Activated CD8-positive, alpha-beta T cell treated with anti-CD3 and anti-CD28 coated beads for 36 hours (primary cell): ENCODE measurements at regions not wholly inside any gene's neighbourhood (a gene's known extent, or its start where the extent isn't known, plus 50 kb on each side); places are given as distances from the start of the nearest gene placed in this dataset.
"Not testable (repeated sequence)": the region's sequence is repeated elsewhere in the genome, so short reads cannot be mapped to it uniquely, and the experiment has no call there.

Source experiments
- ATAC-seq: fragments of 200-7000 bp; cut with Tn5 transposase; one replicate; pipeline ENCODE4 v1.10.0; 2021; ENCODE audit warnings: mild to moderate bottlenecking, moderate library complexity
- CTCF ChIA-PET: fragments of 350-600 bp; sonication (Branson Sonifier 250); formaldehyde crosslinking; loops from one replicate; lab custom pipeline; 2021; ENCODE audit warnings: antibody characterized with exemption; lab: Charles Lee
- POLR2A ChIA-PET: fragments of 350-600 bp; sonication (Branson Sonifier 250); formaldehyde crosslinking; loops from one replicate; lab custom pipeline; 2021; ENCODE audit warnings: antibody characterized with exemption; lab: Charles Lee
- DNase-seq: peaks from one replicate; pipeline ENCODE4 v3.0.0-alpha.2; 2020
- H3K27ac Mint-ChIP-seq: one replicate; pipeline ENCODE4 v1.8.0; 2021; ENCODE audit warnings: mild to moderate bottlenecking, mixed read lengths
- H3K27me3 Mint-ChIP-seq: one replicate; pipeline ENCODE4 v1.8.0; 2021; ENCODE audit warnings: mixed read lengths
- H3K36me3 Mint-ChIP-seq: one replicate; pipeline ENCODE4 v1.8.0; 2021; ENCODE audit warnings: low read depth, mixed read lengths
- H3K4me1 Mint-ChIP-seq: one replicate; pipeline ENCODE4 v1.8.0; 2021; ENCODE audit warnings: low read depth, mixed read lengths
- H3K4me3 Mint-ChIP-seq: one replicate; pipeline ENCODE4 v1.8.0; 2021; ENCODE audit warnings: mild to moderate bottlenecking, moderate library complexity, mixed read lengths
- H3K9me3 Mint-ChIP-seq: one replicate; pipeline ENCODE4 v1.8.0; 2021; ENCODE audit warnings: mixed read lengths
- intact Hi-C: fragments of 100-400 bp; cut with micrococcal nuclease; formaldehyde crosslinking; loops from one replicate; pipeline ENCODE4 v1.10.0; 2022
- TF ChIP-seq, protein P1 (sequence below): fragments of 200-600 bp; IDR thresholded peaks from one replicate; pipeline ENCODE4 v1.8.0; 2022; ENCODE audit warnings: antibody characterized with exemption, mild to moderate bottlenecking

DNA sequence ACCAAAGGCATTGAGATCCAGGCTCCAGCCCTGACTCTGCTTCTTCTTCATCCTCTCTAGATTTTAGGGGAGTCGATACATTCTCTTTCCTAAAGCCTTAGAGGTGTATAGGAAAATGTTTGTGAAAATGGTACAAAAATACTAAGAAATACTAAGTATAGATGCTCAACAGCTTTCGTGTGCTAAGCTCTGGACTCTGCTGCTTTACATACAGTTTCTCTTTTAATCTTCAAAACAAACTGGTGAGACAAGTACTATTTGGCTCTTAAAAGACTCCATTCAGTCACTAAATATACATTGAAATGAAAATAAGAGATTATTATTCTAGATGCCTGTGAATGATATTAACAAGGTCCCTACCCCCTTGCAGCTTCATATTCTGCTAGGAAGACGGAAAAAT is 174.5 kb upstream of the TRPM3 start:
- Mint-ChIP-seq H3K27ac (no peak overlapping the region), H3K27me3 (peaks cover 8% of the 10 kb centered on the region), H3K36me3 (no peaks in the 10 kb centered on the region), H3K4me1 (no peaks in the 10 kb centered on the region), H3K4me3 (no peak overlapping the region), H3K9me3 (no peaks in the 10 kb centered on the region)
- CTCF ChIA-PET = interaction anchor here (2.9 kb wide), 1 partner anchor 11 kb away, joined by 12 read pairs; no protein-coding TSS in a partner anchor
- ATAC-seq = no peak
- intact Hi-C loops = no loop called here
- POLR2A ChIA-PET = no interaction called here
- TF ChIP-seq, protein P1, sequence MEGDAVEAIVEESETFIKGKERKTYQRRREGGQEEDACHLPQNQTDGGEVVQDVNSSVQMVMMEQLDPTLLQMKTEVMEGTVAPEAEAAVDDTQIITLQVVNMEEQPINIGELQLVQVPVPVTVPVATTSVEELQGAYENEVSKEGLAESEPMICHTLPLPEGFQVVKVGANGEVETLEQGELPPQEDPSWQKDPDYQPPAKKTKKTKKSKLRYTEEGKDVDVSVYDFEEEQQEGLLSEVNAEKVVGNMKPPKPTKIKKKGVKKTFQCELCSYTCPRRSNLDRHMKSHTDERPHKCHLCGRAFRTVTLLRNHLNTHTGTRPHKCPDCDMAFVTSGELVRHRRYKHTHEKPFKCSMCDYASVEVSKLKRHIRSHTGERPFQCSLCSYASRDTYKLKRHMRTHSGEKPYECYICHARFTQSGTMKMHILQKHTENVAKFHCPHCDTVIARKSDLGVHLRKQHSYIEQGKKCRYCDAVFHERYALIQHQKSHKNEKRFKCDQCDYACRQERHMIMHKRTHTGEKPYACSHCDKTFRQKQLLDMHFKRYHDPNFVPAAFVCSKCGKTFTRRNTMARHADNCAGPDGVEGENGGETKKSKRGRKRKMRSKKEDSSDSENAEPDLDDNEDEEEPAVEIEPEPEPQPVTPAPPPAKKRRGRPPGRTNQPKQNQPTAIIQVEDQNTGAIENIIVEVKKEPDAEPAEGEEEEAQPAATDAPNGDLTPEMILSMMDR = no peak
- DNase-seq = no peak

- TF ChIP-seq, protein P1 = no peak
- H3K4me1 Mint-ChIP-seq = no peaks in the 10 kb centered on the region
- H3K36me3 Mint-ChIP-seq = no peaks in the 10 kb centered on the region
- intact Hi-C loops = no loop called here
- no peaks in the 10 kb centered on the region for H3K9me3 Mint-ChIP-seq
- H3K27me3 Mint-ChIP-seq = peaks cover 8% of the 10 kb centered on the region
- ATAC-seq (no peak), DNase-seq (no peak)
- CTCF ChIA-PET = interaction anchor here (0.8 to 3.4 kb wide), 14 partner anchors 8 to 986 kb away, joined by 3 to 14 read pairs (median 6); no protein-coding TSS in a partner anchor
- POLR2A ChIA-PET = no interaction called here
- H3K4me3 Mint-ChIP-seq = no peak overlapping the region
- no peak overlapping the region for H3K27ac Mint-ChIP-seq
Observed at GRCh38 chr9:71286146-71286545, 164.7 kb upstream of the TRPM3 start.

GRCh38 chr9:71285191-71285656 is 163.8 kb upstream of the TRPM3 start:
- no peaks in the 10 kb centered on the region for H3K36me3 Mint-ChIP-seq
- POLR2A ChIA-PET = no interaction called here
- peaks cover 8% of the 10 kb centered on the region for H3K27me3 Mint-ChIP-seq
- DNase-seq = peak; percentile 41
- no peak overlapping the region for H3K4me3 Mint-ChIP-seq
- no peaks in the 10 kb centered on the region for H3K9me3 Mint-ChIP-seq
- ATAC-seq = peak; percentile 80
- TF ChIP-seq, protein P1 = peak; percentile 82
- CTCF ChIA-PET = interaction anchor here (0.6 to 3.4 kb wide), 26 partner anchors 9 to 987 kb away, joined by 3 to 14 read pairs (median 4); no protein-coding TSS in a partner anchor
- no peaks in the 10 kb centered on the region for H3K4me1 Mint-ChIP-seq
- no peak overlapping the region for H3K27ac Mint-ChIP-seq
- intact Hi-C loops = no loop called here

- H3K4me1 Mint-ChIP-seq, H3K27me3 Mint-ChIP-seq, H3K27ac Mint-ChIP-seq, intact Hi-C loops, POLR2A ChIA-PET, ATAC-seq, H3K36me3 Mint-ChIP-seq, H3K4me3 Mint-ChIP-seq, DNase-seq, H3K9me3 Mint-ChIP-seq, CTCF ChIA-PET: not testable (repeated sequence)
- TF ChIP-seq, protein P1 = peak; percentile 25
Observed at GRCh38 chr9:71282116-71282515, 160.7 kb upstream of the TRPM3 start.

GRCh38 chr9:71279151-71279739 is 157.8 kb upstream of the TRPM3 start:
- Mint-ChIP-seq H3K4me3 (no peak overlapping the region), H3K36me3 (no peaks in the 10 kb centered on the region), H3K4me1 (no peaks in the 10 kb centered on the region), H3K27me3 (peaks cover 3% of the 10 kb centered on the region), H3K27ac (no peak overlapping the region), H3K9me3 (no peaks in the 10 kb centered on the region)
- no peak for DNase-seq
- ChIA-PET CTCF (no interaction called here), POLR2A (no interaction called here)
- intact Hi-C loops = no loop called here
- TF ChIP-seq, protein P1 = no peak
- no peak for ATAC-seq
